Breast epithelium (tissue), 4 donors: ENCODE measurements at regions not wholly inside any gene's neighbourhood (a gene's known extent, or its start where the extent isn't known, plus 50 kb on each side); places are given as distances from the start of the nearest gene placed in this dataset.

Experiments
- DNase-seq, 2 donors: peaks; one replicate each; pipeline ENCODE4 v3.0.0-alpha.2; 2019; ENCODE audit warnings: low spot score in 2 of 2
- H3K27ac ChIP-seq, 2 donors: fragments of 200-600 bp; sonication (generic) in 1 of 2; one replicate each; pipeline ENCODE4 v1.5.1; 2016 to 2019; ENCODE audit warnings: mild to moderate bottlenecking in 1 of 2
- H3K27me3 ChIP-seq, 2 donors: fragments of 200-600 bp; sonication (generic) in 1 of 2; one replicate each; pipeline versions ENCODE4 v1.5.1 to v1.6.0; 2017 to 2019; ENCODE audit warnings: control low read depth in 1 of 2, mild to moderate bottlenecking in 1 of 2
- H3K36me3 ChIP-seq: fragments of 200-600 bp; one replicate; pipeline ENCODE4 v1.5.1; 2019
- H3K4me1 ChIP-seq, 2 donors: fragments of 200-600 bp; sonication (generic); one replicate each; pipeline ENCODE4 v1.5.1; 2016 to 2019; ENCODE audit warnings: control low read depth in 1 of 2
- H3K4me3 ChIP-seq, 3 donors: fragments of 200-600 bp; sonication (generic); 1 replicate in 2 of 3; 2 replicates in 1 of 3; pipeline ENCODE4 v1.5.1; 2016 to 2019; ENCODE audit warnings: mild to moderate bottlenecking in 3 of 3, moderate library complexity in 2 of 3
- H3K9me3 ChIP-seq, 2 donors: fragments of 200-600 bp; sonication (generic) in 1 of 2; one replicate each; pipeline ENCODE4 v1.5.1; 2016 to 2019; ENCODE audit warnings: control low read depth in 1 of 2
- POLR2A ChIP-seq: fragments of 450-650 bp; IDR thresholded peaks from one replicate; pipeline ENCODE4 v1.6.1; 2016; ENCODE audit warnings: antibody characterized with exemption, mild to moderate bottlenecking, moderate library complexity
- POLR2AphosphoS5 ChIP-seq, 3 donors: sonication (generic); formaldehyde crosslinking; IDR thresholded peaks; one replicate each; pipeline ENCODE4 v1.6.1; 2017; ENCODE audit warnings: antibody characterized with exemption in 3 of 3
- intact Hi-C: fragments of 100-400 bp; cut with DNase I; formaldehyde crosslinking; loops from one replicate; pipeline ENCODE4 v1.15.1; 2023; ENCODE audit warnings: low total_unique reads
- TF ChIP-seq, protein P1 (sequence below), 3 donors: fragments of 450-650 bp; IDR thresholded peaks; one replicate each; pipeline ENCODE4 v1.5.1; 2016 to 2017; ENCODE audit warnings: antibody characterized with exemption in 3 of 3, mild to moderate bottlenecking in 3 of 3, moderate library complexity in 3 of 3

DNA sequence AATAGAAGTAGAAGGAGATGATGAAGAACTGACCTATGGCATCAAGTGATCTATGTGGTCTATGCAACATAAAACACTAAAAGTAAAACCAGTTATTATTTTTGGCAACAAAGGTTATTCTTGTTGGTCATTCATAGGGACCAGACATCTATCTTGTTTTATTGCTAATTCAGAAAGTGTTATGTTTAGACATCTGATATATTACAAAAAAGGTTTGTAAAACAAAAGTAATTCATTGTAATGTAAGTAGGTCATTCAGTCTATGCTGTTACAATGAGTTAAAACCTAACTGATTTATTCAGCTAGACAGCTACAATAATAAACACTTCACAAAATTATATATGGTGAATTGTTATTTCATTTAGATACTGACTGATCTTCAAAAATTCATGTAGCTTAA lies 461.9 kb downstream of the PCDH17 start:
- intact Hi-C loops: no loop called here
- DNase-seq: no peak
- H3K27me3 ChIP-seq: no peaks in the 10 kb centered on the region
- TF ChIP-seq POLR2A: no peak
- no peak for TF ChIP-seq POLR2AphosphoS5 (IDR thresholded peaks at IDR 0.05)
- TF ChIP-seq, protein P1, sequence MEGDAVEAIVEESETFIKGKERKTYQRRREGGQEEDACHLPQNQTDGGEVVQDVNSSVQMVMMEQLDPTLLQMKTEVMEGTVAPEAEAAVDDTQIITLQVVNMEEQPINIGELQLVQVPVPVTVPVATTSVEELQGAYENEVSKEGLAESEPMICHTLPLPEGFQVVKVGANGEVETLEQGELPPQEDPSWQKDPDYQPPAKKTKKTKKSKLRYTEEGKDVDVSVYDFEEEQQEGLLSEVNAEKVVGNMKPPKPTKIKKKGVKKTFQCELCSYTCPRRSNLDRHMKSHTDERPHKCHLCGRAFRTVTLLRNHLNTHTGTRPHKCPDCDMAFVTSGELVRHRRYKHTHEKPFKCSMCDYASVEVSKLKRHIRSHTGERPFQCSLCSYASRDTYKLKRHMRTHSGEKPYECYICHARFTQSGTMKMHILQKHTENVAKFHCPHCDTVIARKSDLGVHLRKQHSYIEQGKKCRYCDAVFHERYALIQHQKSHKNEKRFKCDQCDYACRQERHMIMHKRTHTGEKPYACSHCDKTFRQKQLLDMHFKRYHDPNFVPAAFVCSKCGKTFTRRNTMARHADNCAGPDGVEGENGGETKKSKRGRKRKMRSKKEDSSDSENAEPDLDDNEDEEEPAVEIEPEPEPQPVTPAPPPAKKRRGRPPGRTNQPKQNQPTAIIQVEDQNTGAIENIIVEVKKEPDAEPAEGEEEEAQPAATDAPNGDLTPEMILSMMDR (IDR thresholded peaks at IDR 0.05): no peak
- no peak overlapping the region for H3K4me3 ChIP-seq
- no peaks in the 10 kb centered on the region for H3K4me1 ChIP-seq
- H3K27ac ChIP-seq: no peak overlapping the region
- no peaks in the 10 kb centered on the region for H3K36me3 ChIP-seq
- H3K9me3 ChIP-seq: peaks cover 0 to 5% of the 10 kb centered on the region in 2 donors

GRCh38 chr13:58097831-58098230 lies 466.3 kb downstream of the PCDH17 start:
- intact Hi-C loops: no loop called here
- TF ChIP-seq POLR2AphosphoS5 (IDR thresholded peaks at IDR 0.05) (no peak), POLR2A (no peak)
- TF ChIP-seq, protein P1 (IDR thresholded peaks at IDR 0.05): no peak
- Histone ChIP-seq H3K27me3 (no peaks in the 10 kb centered on the region), H3K4me3 (no peak overlapping the region), H3K9me3 (peaks cover 0 to 5% of the 10 kb centered on the region in 2 donors), H3K4me1 (no peaks in the 10 kb centered on the region), H3K36me3 (no peaks in the 10 kb centered on the region), H3K27ac (no peak overlapping the region)
- DNase-seq: no peak

DNA sequence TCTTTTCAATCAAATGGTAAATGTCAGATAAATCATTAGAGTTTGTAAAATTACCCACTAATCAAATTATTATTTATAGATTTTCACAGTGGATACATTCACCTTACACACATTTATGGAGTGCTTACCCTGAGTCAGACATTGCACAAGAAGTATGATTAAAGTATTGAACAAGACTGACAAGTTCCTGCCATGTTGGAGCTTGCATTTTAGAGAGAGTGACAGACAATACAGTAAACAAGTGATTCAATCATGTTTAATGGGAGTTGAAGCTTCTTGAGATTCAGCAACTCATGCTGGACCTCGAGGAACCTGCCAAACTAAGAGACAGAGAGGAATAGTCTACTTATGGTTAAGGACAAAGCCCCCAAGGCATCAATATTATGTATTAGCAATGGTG lies 487.8 kb downstream of the PCDH17 start:
- Histone ChIP-seq H3K4me1 (no peaks in the 10 kb centered on the region), H3K9me3 (no peaks in the 10 kb centered on the region), H3K27me3 (no peaks in the 10 kb centered on the region), H3K4me3 (no peak overlapping the region), H3K27ac (no peak overlapping the region), H3K36me3 (no peaks in the 10 kb centered on the region)
- intact Hi-C loops: no loop called here
- TF ChIP-seq POLR2A: no peak
- TF ChIP-seq, protein P1 (IDR thresholded peaks at IDR 0.05): no peak
- TF ChIP-seq POLR2AphosphoS5 (IDR thresholded peaks at IDR 0.05): no peak
- DNase-seq: no peak

DNA sequence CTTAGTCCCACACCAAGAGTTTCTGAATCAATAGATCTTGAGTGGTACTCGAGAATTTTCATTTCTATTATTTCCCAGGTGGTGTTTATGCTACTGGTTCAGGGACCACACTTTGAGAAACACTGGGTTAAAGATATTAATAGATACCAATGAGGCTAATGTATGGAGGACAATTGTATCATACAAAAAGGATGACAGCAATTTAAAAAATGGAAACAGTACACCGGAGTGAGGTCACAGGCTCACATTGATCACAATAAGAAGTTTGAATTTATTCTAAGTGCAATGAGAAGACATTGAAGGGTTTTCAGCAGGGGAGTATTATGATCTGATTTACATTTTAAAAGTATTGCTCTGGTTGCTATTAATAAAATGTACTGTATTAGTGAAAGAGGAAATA lies 488.3 kb downstream of the PCDH17 start:
- no peak for TF ChIP-seq POLR2A
- TF ChIP-seq, protein P1 (IDR thresholded peaks at IDR 0.05): no peak
- TF ChIP-seq POLR2AphosphoS5 (IDR thresholded peaks at IDR 0.05): no peak
- DNase-seq: no peak
- Histone ChIP-seq H3K4me1 (no peaks in the 10 kb centered on the region), H3K4me3 (no peak overlapping the region), H3K27me3 (no peaks in the 10 kb centered on the region), H3K36me3 (no peaks in the 10 kb centered on the region), H3K27ac (no peak overlapping the region), H3K9me3 (no peaks in the 10 kb centered on the region)
- intact Hi-C loops: no loop called here

GRCh38 chr13:58126496-58126895 lies 495.0 kb downstream of the PCDH17 start:
- no peaks in the 10 kb centered on the region for H3K4me1 ChIP-seq
- DNase-seq: no peak
- no peaks in the 10 kb centered on the region for H3K36me3 ChIP-seq
- no peak overlapping the region for H3K27ac ChIP-seq
- H3K27me3 ChIP-seq: no peaks in the 10 kb centered on the region
- intact Hi-C loops: no loop called here
- TF ChIP-seq POLR2A: no peak
- TF ChIP-seq, protein P1 (IDR thresholded peaks at IDR 0.05): no peak
- TF ChIP-seq POLR2AphosphoS5 (IDR thresholded peaks at IDR 0.05): no peak
- no peak overlapping the region for H3K4me3 ChIP-seq
- H3K9me3 ChIP-seq: peaks cover 0 to 19% of the 10 kb centered on the region in 2 donors
